GM12878 (cell line): ENCODE measurements at regions not wholly inside any gene's neighbourhood (a gene's known extent, or its start where the extent isn't known, plus 50 kb on each side); places are given as distances from the start of the nearest gene placed in this dataset.

Experiments used
- ATAC-seq: fragments of 200-7000 bp; cut with Tn5 transposase; 3 replicates; pipeline ENCODE4 v1.9.1; 2020; ENCODE audit warnings: mild to moderate bottlenecking, moderate library complexity
- BruUV-seq: library from RNA; stranded (reverse); fragments of 400-500 nt; replicated peaks from 2 replicates; lab custom pipeline; 2021; lab: Mats Ljungman, UMichigan
- CTCF ChIA-PET: fragments of 300-600 bp; sonication (Branson Sonifier 250); formaldehyde crosslinking; extraction: SDS; loops from one replicate; lab custom pipeline; 2021; ENCODE audit warnings: inconsistent platforms; lab: Yijun Ruan, JAX
- POLR2A ChIA-PET: fragments of 350-600 bp; formaldehyde crosslinking; extraction: SDS; loops from one replicate; lab custom pipeline; 2021; ENCODE audit warnings: inconsistent platforms; lab: Charles Lee
- RAD21 ChIA-PET: fragments of 300-600 bp; sonication (Branson Sonifier 250); formaldehyde crosslinking; loops from one replicate; lab custom pipeline; 2023; ENCODE audit warnings: antibody characterized with exemption; ENCODE audit not compliant: unreplicated experiment; lab: Charles Lee
- SMC1A ChIA-PET: fragments of 300-600 bp; sonication (Branson Sonifier 250); formaldehyde crosslinking; loops from one replicate; lab custom pipeline; 2023; ENCODE audit not compliant: unreplicated experiment, uncharacterized antibody; lab: Charles Lee
- DNase-seq: peaks from one replicate; pipeline ENCODE4 v3.0.0-alpha.2; 2011; ENCODE audit warnings: low read depth, low spot score
- FAIRE-seq: peaks from 3 replicates; lab custom pipeline; 2011; peaks lifted over from hg19 to GRCh38; lab: Jason Lieb, UNC
- H2AFZ ChIP-seq: 2 replicates; pipeline ENCODE4 v1.6.0; 2011; ENCODE audit warnings: low read depth, low read length, control low read depth; ENCODE audit not compliant: control insufficient read depth
- H3K27ac ChIP-seq: 2 replicates; pipeline ENCODE4 v1.5.1; 2011; ENCODE audit warnings: control low read depth; ENCODE audit not compliant: control insufficient read depth, insufficient read depth
- H3K27me3 ChIP-seq, 2 experiments: replicated peaks in 1 of 2; 2 replicates each; pipeline versions ENCODE4 v1.6.0 to v1.6.1; 2011; ENCODE audit warnings: low read length in 1 of 2; ENCODE audit not compliant: control insufficient read depth in 2 of 2, insufficient read depth in 2 of 2
- H3K36me3 ChIP-seq, 2 experiments: 2 replicates each; pipeline ENCODE4 v1.5.1; 2011; ENCODE audit warnings: low read length in 1 of 2; ENCODE audit not compliant: control insufficient read depth in 2 of 2, insufficient read depth in 2 of 2
- H3K4me1 ChIP-seq: 2 replicates; pipeline ENCODE4 v1.6.1; 2011; ENCODE audit warnings: mild to moderate bottlenecking, low read length, moderate library complexity, mixed read lengths; ENCODE audit not compliant: control insufficient read depth, insufficient read depth
- H3K4me2 ChIP-seq: 2 replicates; pipeline ENCODE4 v1.6.0; 2011; ENCODE audit warnings: control low read depth; ENCODE audit not compliant: control insufficient read depth, insufficient read depth
- H3K4me3 ChIP-seq: fragments of 200-600 bp; sonication (generic); 2 replicates; pipeline ENCODE4 v1.5.1; 2016
- H3K79me2 ChIP-seq: 2 replicates; pipeline ENCODE4 v1.6.0; 2011; ENCODE audit warnings: low read length; ENCODE audit not compliant: control insufficient read depth, insufficient read depth
- H3K9ac ChIP-seq: 2 replicates; pipeline ENCODE4 v1.8.0; 2011; ENCODE audit warnings: low read length, control low read depth, mixed read lengths; ENCODE audit not compliant: control insufficient read depth, insufficient read depth
- H3K9me3 ChIP-seq: replicated peaks from 3 replicates; pipeline ENCODE4 v1.5.1; 2011; ENCODE audit warnings: mild to moderate bottlenecking, low read length; ENCODE audit not compliant: control insufficient read depth, insufficient read depth
- H4K20me1 ChIP-seq: 2 replicates; pipeline ENCODE4 v1.6.0; 2011; ENCODE audit not compliant: control insufficient read depth, insufficient read depth
- BACH1 ChIP-seq: fragments of 450-650 bp; IDR thresholded peaks from 2 replicates; pipeline ENCODE4 v1.6.1; 2017; ENCODE audit warnings: mild to moderate bottlenecking, borderline replicate concordance
- BMI1 ChIP-seq: fragments of 450-650 bp; IDR thresholded peaks from 2 replicates; pipeline ENCODE4 v1.6.1; 2016; ENCODE audit warnings: mild to moderate bottlenecking, moderate library complexity, borderline replicate concordance
- BRCA1 ChIP-seq: IDR thresholded peaks from 2 replicates; pipeline ENCODE4 v1.6.1; 2011; ENCODE audit warnings: low read depth, low read length, improper control_type of control experiment
- IRF4 ChIP-seq: IDR thresholded peaks from 2 replicates; pipeline ENCODE4 v1.6.1; 2011; ENCODE audit warnings: low read depth, low read length
- KLF5 ChIP-seq: fragments of 450-650 bp; IDR thresholded peaks from 2 replicates; pipeline ENCODE4 v1.6.1; 2014; ENCODE audit warnings: mild to moderate bottlenecking; ENCODE audit not compliant: partially characterized antibody
- MEF2B ChIP-seq: fragments of 450-650 bp; IDR thresholded peaks from 2 replicates; pipeline ENCODE4 v1.6.1; 2018; ENCODE audit warnings: mild to moderate bottlenecking, moderate library complexity; ENCODE audit not compliant: partially characterized antibody, poor library complexity, severe bottlenecking
- NKRF ChIP-seq: fragments of 450-650 bp; conservative IDR thresholded peaks from 2 replicates; pipeline ENCODE4 v1.6.1; 2017; ENCODE audit warnings: mild to moderate bottlenecking, moderate library complexity
- RCOR1 ChIP-seq: conservative IDR thresholded peaks from 2 replicates; pipeline ENCODE4 v1.6.1; 2012; ENCODE audit warnings: low read depth, low read length, improper control_type of control experiment
- in situ Hi-C: fragments of 300-500 bp; cut with MboI; formaldehyde crosslinking; loops from 9 replicates; pipeline ENCODE4 v1.14.3; 2018; ENCODE audit warnings: mixed read lengths
- intact Hi-C: fragments of 100-400 bp; cut with micrococcal nuclease; formaldehyde crosslinking; loops from one replicate; pipeline ENCODE4 v1.14.2; 2022; ENCODE audit not compliant: unreplicated experiment
- TF ChIP-seq, protein P1 (sequence below): fragments of 150-350 bp; IDR thresholded peaks from 2 replicates; pipeline ENCODE4 v1.6.1; 2016; ENCODE audit warnings: low read depth, low read length
- TF ChIP-seq, protein P2 (sequence below): fragments of 450-650 bp; IDR thresholded peaks from 2 replicates; pipeline ENCODE4 v1.6.1; 2016; ENCODE audit warnings: mild to moderate bottlenecking
- TF ChIP-seq, protein P3 (sequence below): fragments of 450-650 bp; IDR thresholded peaks from 2 replicates; pipeline ENCODE4 v1.6.1; 2016; ENCODE audit warnings: mild to moderate bottlenecking, moderate library complexity, borderline replicate concordance

DNA sequence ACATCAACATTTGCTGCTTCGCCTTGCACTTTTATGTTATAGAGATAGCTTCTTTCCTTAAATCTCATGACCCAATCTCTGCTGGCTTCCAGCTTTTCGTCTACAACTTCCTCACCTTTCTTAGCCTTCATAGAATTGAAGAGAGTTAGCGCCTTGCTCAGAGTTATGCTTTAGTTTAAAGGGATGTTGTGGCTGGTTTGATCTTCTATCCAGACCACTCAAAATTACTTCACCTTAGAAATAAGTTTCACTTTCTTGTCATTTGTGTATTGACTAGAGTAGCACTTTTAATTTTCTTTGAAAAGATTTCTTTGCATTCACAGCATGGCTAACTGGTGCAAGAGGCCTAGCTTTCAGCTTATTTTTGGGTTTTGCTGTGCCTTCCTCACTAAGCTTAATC, 414.2 kb downstream of the ZNF608 start (continued):
- TF ChIP-seq, protein P1, sequence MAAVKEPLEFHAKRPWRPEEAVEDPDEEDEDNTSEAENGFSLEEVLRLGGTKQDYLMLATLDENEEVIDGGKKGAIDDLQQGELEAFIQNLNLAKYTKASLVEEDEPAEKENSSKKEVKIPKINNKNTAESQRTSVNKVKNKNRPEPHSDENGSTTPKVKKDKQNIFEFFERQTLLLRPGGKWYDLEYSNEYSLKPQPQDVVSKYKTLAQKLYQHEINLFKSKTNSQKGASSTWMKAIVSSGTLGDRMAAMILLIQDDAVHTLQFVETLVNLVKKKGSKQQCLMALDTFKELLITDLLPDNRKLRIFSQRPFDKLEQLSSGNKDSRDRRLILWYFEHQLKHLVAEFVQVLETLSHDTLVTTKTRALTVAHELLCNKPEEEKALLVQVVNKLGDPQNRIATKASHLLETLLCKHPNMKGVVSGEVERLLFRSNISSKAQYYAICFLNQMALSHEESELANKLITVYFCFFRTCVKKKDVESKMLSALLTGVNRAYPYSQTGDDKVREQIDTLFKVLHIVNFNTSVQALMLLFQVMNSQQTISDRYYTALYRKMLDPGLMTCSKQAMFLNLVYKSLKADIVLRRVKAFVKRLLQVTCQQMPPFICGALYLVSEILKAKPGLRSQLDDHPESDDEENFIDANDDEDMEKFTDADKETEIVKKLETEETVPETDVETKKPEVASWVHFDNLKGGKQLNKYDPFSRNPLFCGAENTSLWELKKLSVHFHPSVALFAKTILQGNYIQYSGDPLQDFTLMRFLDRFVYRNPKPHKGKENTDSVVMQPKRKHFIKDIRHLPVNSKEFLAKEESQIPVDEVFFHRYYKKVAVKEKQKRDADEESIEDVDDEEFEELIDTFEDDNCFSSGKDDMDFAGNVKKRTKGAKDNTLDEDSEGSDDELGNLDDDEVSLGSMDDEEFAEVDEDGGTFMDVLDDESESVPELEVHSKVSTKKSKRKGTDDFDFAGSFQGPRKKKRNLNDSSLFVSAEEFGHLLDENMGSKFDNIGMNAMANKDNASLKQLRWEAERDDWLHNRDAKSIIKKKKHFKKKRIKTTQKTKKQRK, result no peak
- no peak for TF ChIP-seq BACH1
- no peak for TF ChIP-seq BMI1
- TF ChIP-seq, protein P2, sequence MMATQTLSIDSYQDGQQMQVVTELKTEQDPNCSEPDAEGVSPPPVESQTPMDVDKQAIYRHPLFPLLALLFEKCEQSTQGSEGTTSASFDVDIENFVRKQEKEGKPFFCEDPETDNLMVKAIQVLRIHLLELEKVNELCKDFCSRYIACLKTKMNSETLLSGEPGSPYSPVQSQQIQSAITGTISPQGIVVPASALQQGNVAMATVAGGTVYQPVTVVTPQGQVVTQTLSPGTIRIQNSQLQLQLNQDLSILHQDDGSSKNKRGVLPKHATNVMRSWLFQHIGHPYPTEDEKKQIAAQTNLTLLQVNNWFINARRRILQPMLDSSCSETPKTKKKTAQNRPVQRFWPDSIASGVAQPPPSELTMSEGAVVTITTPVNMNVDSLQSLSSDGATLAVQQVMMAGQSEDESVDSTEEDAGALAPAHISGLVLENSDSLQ, result no peak

DNA sequence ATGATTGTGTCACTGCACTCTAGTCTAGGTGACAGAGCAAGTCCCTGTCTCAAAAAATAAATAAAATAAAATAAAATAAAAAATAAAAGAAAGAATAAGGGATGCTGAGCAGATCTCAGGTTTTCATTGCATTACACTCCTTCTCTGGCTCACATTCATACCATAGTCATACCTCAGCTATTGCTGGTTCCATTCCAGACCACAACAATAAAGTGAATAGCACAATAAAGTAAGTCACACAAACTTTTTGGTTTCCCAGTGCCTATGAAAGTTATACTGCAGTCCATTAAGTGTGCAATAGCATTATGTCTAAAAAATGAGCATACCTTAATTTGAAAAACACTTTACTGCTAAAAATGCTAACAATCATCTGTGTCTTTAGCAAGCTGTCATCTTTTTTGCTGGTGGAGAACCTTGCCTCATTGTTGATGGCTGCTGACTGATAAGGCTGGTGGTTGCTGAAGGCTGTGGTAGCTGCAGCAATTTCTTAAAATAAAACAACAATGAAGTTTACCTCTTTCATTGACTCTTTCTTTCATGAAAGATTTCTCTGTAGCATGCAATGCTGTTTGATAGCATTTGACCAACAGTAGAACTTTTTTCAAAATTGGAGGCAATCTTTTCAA, 415.7 kb downstream of the ZNF608 start:
- H3K4me1 ChIP-seq, result no peaks in the 10 kb centered on the region
- ChIA-PET CTCF (no interaction called here), SMC1A (interaction anchor here (0.6 kb wide), 1 partner anchor 1184 kb away, joined by 3 read pairs; no protein-coding TSS in a partner anchor), RAD21 (no interaction called here), POLR2A (no interaction called here)
- H4K20me1 ChIP-seq, result no peaks in the 10 kb centered on the region
- H3K4me2 ChIP-seq, result no peak overlapping the region
- DNase-seq (no peak), ATAC-seq (no peak), FAIRE-seq (no peak)
- no peaks in the 10 kb centered on the region for H3K27me3 ChIP-seq
- intact Hi-C loops, result no loop called here
- no peak overlapping the region for H2AFZ ChIP-seq
- H3K36me3 ChIP-seq, result no peaks in the 10 kb centered on the region
- H3K9ac ChIP-seq, result no peak overlapping the region
- H3K79me2 ChIP-seq, result no peaks in the 10 kb centered on the region
- H3K9me3 ChIP-seq, result no peaks in the 10 kb centered on the region; the same call in 2 of the 3 replicates
- no TSS peak for BruUV-seq
- in situ Hi-C loops, result no loop called here
- H3K27ac ChIP-seq, result no peak overlapping the region
- no peak overlapping the region for H3K4me3 ChIP-seq
- TF ChIP-seq IRF4 (no peak), NKRF (no peak), RCOR1 (no peak), MEF2B (no peak), BRCA1 (no peak), KLF5 (no peak)
- TF ChIP-seq, protein P3, sequence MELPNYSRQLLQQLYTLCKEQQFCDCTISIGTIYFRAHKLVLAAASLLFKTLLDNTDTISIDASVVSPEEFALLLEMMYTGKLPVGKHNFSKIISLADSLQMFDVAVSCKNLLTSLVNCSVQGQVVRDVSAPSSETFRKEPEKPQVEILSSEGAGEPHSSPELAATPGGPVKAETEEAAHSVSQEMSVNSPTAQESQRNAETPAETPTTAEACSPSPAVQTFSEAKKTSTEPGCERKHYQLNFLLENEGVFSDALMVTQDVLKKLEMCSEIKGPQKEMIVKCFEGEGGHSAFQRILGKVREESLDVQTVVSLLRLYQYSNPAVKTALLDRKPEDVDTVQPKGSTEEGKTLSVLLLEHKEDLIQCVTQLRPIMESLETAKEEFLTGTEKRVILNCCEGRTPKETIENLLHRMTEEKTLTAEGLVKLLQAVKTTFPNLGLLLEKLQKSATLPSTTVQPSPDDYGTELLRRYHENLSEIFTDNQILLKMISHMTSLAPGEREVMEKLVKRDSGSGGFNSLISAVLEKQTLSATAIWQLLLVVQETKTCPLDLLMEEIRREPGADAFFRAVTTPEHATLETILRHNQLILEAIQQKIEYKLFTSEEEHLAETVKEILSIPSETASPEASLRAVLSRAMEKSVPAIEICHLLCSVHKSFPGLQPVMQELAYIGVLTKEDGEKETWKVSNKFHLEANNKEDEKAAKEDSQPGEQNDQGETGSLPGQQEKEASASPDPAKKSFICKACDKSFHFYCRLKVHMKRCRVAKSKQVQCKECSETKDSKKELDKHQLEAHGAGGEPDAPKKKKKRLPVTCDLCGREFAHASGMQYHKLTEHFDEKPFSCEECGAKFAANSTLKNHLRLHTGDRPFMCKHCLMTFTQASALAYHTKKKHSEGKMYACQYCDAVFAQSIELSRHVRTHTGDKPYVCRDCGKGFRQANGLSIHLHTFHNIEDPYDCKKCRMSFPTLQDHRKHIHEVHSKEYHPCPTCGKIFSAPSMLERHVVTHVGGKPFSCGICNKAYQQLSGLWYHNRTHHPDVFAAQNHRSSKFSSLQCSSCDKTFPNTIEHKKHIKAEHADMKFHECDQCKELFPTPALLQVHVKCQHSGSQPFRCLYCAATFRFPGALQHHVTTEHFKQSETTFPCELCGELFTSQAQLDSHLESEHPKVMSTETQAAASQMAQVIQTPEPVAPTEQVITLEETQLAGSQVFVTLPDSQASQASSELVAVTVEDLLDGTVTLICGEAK, result no peak
